Parathyroid adenoma (tissue), 2 donors: ENCODE measurements at regions not wholly inside any gene's neighbourhood (a gene's known extent, or its start where the extent isn't known, plus 50 kb on each side); places are given as distances from the start of the nearest gene placed in this dataset.

Experiments used
- H2AFZ ChIP-seq: fragments of 300-600 bp; sonication (generic); one replicate; pipeline ENCODE4 v1.7.0; 2017; ENCODE audit warnings: antibody characterized with exemption, mild to moderate bottlenecking
- H3K27ac ChIP-seq: fragments of 300-600 bp; sonication (generic); one replicate; pipeline ENCODE4 v1.7.0; 2017
- H3K27me3 ChIP-seq: fragments of 300-600 bp; sonication (generic); one replicate; pipeline ENCODE4 v1.7.0; 2017; ENCODE audit warnings: low read length; ENCODE audit not compliant: control insufficient read depth, insufficient read depth
- H3K36me3 ChIP-seq: fragments of 300-600 bp; sonication (generic); one replicate; pipeline ENCODE4 v1.7.0; 2017; ENCODE audit warnings: low read length; ENCODE audit not compliant: control insufficient read depth, insufficient read depth
- H3K4me1 ChIP-seq: fragments of 300-600 bp; sonication (generic); one replicate; pipeline ENCODE4 v1.7.0; 2017; ENCODE audit warnings: control low read depth
- H3K4me2 ChIP-seq: fragments of 300-600 bp; sonication (generic); one replicate; pipeline ENCODE4 v1.7.0; 2017; ENCODE audit warnings: low read length
- H3K4me3 ChIP-seq: fragments of 300-600 bp; sonication (generic); one replicate; pipeline ENCODE4 v1.7.0; 2017; ENCODE audit warnings: low read depth, low read length
- H3K79me2 ChIP-seq: fragments of 300-600 bp; sonication (generic); one replicate; pipeline ENCODE4 v1.7.0; 2017; ENCODE audit warnings: control low read depth
- H3K9ac ChIP-seq: fragments of 300-600 bp; sonication (generic); one replicate; pipeline ENCODE4 v1.7.0; 2017; ENCODE audit warnings: mild to moderate bottlenecking
- H3K9me3 ChIP-seq: fragments of 300-600 bp; sonication (generic); one replicate; pipeline ENCODE4 v1.7.0; 2017; ENCODE audit warnings: low read length; ENCODE audit not compliant: control insufficient read depth
- CTCF ChIP-seq: fragments of 300-600 bp; sonication (generic); IDR thresholded peaks from one replicate; pipeline ENCODE4 v1.7.0; 2017; ENCODE audit warnings: antibody characterized with exemption, mild to moderate bottlenecking
- donor health status: primary hyperparathyroidism.

- H2AFZ ChIP-seq: no peak overlapping the region
- H3K27me3 ChIP-seq: no peaks in the 10 kb centered on the region
These were observed 360.1 kb upstream of the THRB start for GRCh38 chr3:24854748-24855147.

GRCh38 chr3:24857945-24858344 lies 363.3 kb upstream of the THRB start:
- TF ChIP-seq CTCF: no peak
- no peaks in the 10 kb centered on the region for H3K36me3 ChIP-seq
- H3K4me2 ChIP-seq: no peak overlapping the region
- no peaks in the 10 kb centered on the region for H3K27me3 ChIP-seq
- no peak overlapping the region for H3K27ac ChIP-seq
- H3K4me1 ChIP-seq: no peaks in the 10 kb centered on the region
- H3K9ac ChIP-seq: no peak overlapping the region
- no peaks in the 10 kb centered on the region for H3K9me3 ChIP-seq
- no peak overlapping the region for H2AFZ ChIP-seq
- H3K4me3 ChIP-seq: no peak overlapping the region
- no peaks in the 10 kb centered on the region for H3K79me2 ChIP-seq

More at GRCh38 chr3:24854748-24855147, 360.1 kb upstream of the THRB start:
- no peak overlapping the region for H3K9ac ChIP-seq
- H3K79me2 ChIP-seq: no peaks in the 10 kb centered on the region
- no peaks in the 10 kb centered on the region for H3K9me3 ChIP-seq
- no peak for TF ChIP-seq CTCF
- no peak overlapping the region for H3K4me2 ChIP-seq
- no peak overlapping the region for H3K4me3 ChIP-seq
- no peaks in the 10 kb centered on the region for H3K36me3 ChIP-seq
- H3K27ac ChIP-seq: no peak overlapping the region
- no peaks in the 10 kb centered on the region for H3K4me1 ChIP-seq

GRCh38 chr3:24863215-24863614 lies 368.6 kb upstream of the THRB start:
- H3K79me2 ChIP-seq: no peaks in the 10 kb centered on the region
- no peak overlapping the region for H3K4me3 ChIP-seq
- no peak overlapping the region for H3K27ac ChIP-seq
- no peak overlapping the region for H2AFZ ChIP-seq
- H3K9me3 ChIP-seq: no peaks in the 10 kb centered on the region
- no peaks in the 10 kb centered on the region for H3K4me1 ChIP-seq
- no peaks in the 10 kb centered on the region for H3K27me3 ChIP-seq
- H3K4me2 ChIP-seq: no peak overlapping the region
- no peak overlapping the region for H3K9ac ChIP-seq
- no peak for TF ChIP-seq CTCF
- H3K36me3 ChIP-seq: no peaks in the 10 kb centered on the region

- Histone ChIP-seq H3K27ac (no peak overlapping the region), H3K4me2 (no peak overlapping the region), H3K4me3 (no peak overlapping the region), H3K79me2 (no peaks in the 10 kb centered on the region), H3K4me1 (no peaks in the 10 kb centered on the region), H3K9me3 (no peaks in the 10 kb centered on the region), H3K27me3 (no peaks in the 10 kb centered on the region), H3K36me3 (no peaks in the 10 kb centered on the region), H3K9ac (no peak overlapping the region), H2AFZ (no peak overlapping the region)
- TF ChIP-seq CTCF: no peak
These were observed 373.1 kb upstream of the THRB start for GRCh38 chr3:24867783-24868182.

- Histone ChIP-seq H3K4me1 (no peaks in the 10 kb centered on the region), H3K27me3 (no peaks in the 10 kb centered on the region), H3K4me2 (no peak overlapping the region), H3K79me2 (no peaks in the 10 kb centered on the region), H3K36me3 (no peaks in the 10 kb centered on the region), H3K9me3 (no peaks in the 10 kb centered on the region), H2AFZ (no peak overlapping the region), H3K9ac (no peak overlapping the region), H3K27ac (no peak overlapping the region), H3K4me3 (no peak overlapping the region)
- TF ChIP-seq CTCF: no peak
These were observed 386.6 kb upstream of the THRB start for GRCh38 chr3:24881239-24881638.
